Middle frontal gyrus (tissue), 1 donor: ENCODE measurements at regions not wholly inside any gene's neighbourhood (a gene's known extent, or its start where the extent isn't known, plus 50 kb on each side); places are given as distances from the start of the nearest gene placed in this dataset.
A peak's percentile ranks its signal among the peaks of the same experiment; 100 is the strongest.

Experiments used
- DNase-seq: peaks from one replicate; pipeline ENCODE4 v3.0.0-alpha.2; 2015; ENCODE audit warnings: low spot score; ENCODE audit errors: extremely low spot score

DNA sequence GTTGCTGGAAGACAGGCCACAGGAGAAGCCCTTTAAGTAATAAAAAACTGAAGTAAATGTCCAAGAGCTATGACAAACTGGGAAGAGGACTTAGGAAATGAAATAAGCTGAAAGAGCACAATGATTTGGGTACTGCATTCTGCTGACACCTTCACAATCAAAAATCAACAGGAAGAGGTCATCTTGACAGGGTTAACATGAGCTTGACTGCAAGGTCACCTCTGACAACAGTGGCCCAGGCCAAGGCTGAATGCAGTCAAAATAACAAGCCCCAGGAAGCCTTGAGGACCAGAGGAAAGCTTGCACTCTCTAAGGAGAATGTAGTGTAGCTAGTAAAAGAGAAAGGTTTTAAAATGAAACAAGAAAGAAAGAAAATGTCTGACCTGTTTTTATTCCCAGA, 179.3 kb downstream of the SEC16B start:
- no peak for DNase-seq

DNA sequence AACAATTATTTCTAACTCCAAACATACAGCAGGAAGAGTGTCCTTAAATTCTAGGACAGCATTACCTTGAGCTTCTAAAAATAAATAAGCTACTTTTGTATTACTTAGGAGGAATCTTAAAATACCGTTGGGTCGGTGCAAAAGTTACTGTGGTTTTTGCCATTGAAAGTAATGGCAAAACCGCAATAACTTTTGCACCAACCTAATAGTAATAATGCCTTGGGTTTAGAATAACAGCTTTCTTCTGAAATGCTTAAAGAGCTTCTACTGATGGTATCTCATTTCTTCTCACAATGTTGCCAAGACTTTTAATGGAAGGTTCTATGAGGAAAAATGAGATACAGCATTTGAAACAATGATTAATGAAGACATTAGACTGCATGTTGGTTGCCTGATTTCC, 179.9 kb downstream of the SEC16B start:
- no peak for DNase-seq

DNA sequence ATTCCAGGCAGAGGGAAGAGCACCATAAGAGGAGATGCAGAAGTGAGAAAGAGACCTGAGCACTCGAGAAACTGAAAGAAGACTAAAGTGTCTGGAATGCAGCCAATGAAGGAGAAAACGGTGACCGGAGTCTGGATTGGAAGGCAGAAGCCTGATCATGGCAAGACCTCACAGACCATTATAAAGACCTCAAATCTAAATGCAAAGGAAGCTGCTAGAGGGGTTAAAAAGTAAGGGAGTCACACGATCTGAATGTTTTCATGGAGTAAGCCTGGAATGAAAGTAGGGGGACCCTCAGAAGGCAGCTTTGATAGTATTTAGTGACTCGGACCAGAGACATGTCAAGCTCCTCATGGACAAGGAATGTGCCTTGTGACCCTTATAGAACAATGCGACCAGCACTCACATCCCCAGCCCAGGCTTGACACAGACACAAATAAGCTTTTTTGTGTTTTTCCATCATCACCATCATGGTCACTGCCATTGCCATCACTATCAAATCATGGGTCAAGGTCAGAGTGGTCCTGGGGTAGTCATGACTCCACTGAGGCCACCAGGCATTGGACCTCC, 183.6 kb downstream of the SEC16B start:
- no peak for DNase-seq

DNA sequence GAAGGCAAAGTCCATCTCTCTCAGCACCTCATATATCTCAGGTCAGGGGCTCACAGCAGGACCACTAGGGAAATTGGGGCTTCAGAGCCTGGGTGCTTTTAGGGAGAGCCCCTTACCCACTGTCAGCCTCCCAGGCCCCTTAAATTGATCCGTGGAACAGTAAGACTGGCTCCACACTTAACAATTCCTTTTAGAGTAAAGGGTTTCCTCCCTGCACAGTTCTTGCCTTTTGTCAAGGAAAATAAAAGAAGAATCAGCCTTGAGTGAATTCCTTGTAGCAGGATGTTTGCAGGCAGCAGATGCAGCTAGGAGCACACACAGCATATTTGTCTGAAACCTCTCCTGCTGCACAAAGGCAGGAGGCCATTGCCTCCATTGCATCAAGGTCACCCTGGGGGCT, 184.9 kb downstream of the SEC16B start:
- DNase-seq: no peak

DNA sequence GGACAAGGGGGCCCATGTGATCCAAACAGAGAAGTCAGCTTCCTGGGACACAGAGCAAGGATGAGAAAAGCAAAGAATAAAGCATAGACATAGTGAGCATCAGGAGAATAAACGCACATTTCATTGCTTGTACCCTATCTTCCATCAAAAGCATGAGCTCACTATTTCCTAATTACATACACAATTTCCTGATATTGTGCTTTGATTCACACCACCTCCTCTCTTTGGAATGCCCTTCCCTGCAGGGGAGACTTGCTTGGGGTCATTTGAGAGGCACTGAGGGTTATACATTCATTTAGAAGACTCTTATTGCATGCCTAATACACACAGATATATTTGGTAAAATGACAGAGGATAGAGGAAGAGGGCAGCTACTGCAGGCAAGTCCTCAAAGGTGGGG, 185.4 kb downstream of the SEC16B start:
- no peak for DNase-seq

DNA sequence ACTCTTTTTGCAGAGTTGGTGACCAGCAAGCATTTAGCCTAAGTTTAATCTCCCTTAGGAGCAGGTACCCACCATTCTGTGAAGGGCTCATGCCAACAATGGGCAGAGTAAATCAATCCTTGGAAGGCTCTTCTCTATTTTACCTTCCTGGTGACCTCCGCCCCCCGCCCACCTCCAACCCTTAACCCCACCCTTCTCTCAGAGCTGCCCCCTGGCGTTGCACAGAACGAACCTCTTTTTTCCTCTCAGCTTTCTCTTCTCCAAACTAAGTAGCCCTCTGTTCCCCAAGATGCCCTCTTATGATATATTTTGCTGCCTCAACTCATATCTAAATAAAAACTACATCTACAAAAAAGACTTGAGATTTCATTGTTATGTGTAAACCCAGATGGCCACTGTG, 186.8 kb downstream of the SEC16B start:
- DNase-seq: no peak

DNA sequence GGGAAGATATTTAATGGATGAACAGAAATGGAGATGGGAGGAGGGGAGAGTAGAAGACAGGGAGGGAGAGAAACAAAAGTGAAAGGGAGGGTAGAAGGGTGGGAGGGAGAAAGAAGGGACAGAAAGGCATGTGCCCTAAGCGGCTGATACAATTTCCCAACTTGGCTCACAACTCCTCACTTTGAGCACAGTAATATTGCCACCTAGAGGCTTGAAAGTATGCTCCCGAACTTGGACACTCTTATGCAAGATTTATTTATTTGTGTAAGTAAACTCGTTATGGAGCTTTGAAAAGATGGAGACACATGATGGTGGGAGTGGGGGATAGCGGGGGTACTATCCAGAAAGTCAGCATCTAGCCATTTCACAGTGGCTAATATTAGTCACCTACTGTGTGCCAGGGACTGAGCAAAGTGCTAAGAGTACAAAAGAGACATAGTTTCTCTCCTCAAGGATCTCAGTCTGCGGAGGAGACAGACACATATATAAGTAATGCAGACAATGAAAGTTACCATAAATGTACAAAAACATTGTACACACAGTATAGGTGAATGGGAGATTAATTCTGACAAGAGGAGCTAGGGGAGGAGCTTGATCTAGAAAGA, 189.7 kb downstream of the SEC16B start:
- DNase-seq: peak; percentile 65

DNA sequence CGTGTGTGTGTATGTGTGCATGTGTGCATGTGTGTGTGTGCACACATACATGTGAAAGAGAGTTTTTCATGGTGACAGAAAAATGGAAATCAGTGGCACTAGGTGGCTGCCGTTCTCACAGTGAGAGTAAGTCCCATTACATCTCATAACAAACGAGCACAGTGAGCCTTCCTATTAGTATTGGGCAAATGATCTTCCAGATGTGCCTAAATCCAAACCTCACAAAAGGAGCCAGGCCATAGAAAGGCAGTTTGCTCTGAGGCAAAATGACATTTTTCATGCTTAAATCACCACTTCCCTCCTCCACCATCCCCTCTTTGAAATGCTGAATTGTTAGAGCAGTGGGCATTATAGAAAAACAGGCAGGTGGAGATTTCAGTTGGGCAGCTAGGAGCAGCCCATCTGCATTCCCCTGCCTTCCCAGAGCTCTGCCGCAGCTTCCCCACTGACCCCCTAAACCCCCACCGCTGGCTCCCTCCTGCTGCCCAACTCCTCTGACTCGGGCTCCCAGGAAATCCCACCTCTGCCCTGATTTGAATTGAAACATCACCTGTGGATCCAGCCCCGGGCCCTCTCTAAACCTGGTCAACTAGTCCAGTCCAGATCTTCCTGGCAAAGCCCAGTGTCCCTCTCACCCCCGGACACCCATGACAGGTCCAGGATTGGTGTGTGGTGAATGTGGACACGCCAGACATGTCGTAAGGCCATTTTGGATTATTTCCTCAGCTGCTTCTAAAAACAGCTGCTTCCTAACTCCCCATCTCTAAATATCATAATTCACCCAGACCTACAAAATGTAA, 190.5 kb downstream of the SEC16B start:
- DNase-seq: no peak

DNA sequence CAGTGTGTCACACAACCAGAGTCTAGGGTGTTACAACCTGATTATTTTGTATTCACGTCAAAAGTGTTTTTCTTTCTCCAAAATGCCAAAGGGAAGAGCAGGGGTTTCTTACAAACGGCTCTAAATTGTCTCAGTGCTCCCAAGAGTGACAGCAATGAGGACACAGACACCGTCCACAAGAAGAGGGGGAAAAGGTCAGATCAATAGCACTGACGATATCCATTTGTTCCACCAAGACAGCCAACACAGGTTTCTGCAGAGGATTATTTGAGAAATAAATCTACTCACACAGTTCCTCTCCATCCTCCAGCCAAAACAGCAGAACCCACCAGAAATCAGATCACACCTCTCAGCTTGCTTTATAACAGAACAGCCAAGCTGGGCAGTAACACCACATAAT, 193.9 kb downstream of the SEC16B start:
- no peak for DNase-seq

DNA sequence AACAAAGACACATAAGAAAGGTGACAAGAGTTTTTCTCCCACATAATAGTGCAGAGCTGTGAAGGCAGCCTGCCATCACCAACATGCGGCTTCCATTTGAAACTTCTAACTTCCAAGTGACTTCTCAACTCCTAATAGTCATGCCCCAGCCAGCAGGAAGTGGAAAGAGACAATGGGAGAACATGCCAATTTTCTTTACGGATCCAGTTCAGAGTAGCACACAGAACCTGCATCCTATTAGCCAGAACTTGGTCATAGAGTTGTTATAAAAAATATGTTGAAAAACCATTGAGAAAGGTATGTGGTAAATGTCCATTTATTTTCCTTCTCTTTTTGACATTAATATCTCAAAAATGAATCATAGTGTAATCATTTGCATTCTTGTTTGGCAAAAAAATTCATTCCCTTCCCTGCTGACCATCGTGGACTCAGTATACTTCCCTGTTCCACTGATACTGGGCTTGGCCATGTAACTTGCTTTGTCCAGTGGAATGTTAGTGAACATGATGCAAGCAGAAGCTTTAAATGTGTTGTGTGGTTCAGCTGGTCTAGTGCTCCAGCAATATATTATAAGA, 197.4 kb downstream of the SEC16B start:
- no peak for DNase-seq

DNA sequence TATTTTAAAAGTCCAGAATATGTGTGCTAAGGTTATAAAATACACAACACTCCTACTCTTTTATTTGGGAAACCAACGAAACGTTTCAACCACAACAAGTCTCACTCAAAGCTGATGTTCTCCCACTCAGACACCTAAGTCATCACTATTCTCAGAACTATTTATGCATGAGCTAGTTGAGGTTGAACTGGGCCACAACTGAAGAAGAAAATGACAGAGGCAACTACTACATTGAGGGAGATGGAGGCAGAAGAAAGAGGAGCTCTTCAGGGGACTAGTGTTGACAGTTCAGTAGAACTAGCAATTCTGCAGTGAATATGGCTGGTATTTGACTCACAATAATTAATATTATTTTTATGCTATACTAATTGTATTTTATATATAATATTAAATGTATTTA, 198.2 kb downstream of the SEC16B start:
- no peak for DNase-seq

DNA sequence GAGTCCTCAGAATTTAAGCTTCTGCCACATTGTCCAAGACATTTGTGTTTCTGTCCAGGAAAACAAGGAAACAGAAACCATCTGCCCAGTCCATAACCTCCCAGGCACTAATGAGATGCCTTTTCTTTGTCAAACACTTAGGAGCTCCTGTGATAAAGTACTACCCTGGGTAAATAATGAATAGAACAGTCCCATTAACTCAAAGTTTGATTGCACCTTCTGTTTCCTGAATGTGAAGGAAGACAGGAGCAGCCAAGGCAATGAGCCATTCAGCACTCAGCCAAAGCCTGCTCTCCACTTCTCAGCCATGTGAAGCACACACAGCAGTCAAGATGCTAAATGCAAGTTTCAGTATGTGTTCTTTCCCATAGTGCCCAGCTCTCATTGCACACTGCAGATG, 199.8 kb downstream of the SEC16B start:
- no peak for DNase-seq

DNA sequence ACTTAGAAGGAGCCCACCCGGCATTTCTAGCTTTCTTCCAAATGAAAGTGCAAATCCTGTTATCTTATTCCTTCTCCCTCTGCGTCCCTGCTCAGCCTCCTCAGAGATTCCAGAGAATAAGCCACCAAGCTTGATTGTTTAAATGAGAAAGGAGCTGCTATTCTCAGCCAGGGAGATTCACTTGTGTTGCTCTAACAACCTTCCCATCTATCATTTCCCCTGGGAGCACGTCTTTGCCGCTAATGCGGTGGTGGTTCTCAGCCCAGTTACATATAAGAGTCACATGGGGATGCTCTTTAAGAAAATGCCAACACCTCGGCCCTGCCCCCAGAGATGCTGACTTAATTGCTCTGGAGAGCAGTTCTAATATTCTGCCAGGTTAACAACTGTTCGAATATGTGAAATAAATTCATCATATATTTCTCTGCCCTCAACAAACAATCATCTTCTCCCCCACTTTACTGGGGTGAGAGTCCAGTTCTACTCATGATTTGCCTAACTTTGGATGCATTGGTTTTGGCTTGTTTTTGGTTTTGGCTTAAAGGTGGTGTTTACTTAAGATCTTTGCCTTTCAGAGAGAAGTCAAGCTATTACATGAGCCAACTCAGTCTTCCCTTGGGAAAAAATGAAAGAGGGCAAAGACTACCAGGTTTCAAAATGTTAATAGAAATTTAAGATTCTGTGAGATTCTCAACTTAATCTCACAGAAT, 213.9 kb downstream of the SEC16B start:
- no peak for DNase-seq

DNA sequence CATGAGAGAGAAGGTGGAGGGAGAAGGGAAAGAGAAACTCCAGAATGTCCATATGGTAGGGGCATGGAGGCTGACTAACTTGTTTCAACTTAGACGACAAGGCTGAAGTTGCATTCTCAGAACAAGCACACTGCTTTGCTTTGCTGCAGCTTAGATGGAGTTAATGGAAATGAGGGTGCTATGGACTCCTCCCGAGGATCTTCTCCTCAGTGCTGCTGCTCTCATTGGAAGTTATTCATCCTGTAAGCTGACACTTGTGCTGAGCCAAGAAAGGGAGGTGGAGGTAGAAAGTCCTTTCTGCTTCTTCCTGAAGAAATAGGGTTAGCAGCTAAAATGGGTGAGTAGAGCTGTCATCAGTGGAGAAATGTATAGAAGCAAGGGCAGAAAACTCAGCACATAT, 215.3 kb downstream of the SEC16B start:
- no peak for DNase-seq

DNA sequence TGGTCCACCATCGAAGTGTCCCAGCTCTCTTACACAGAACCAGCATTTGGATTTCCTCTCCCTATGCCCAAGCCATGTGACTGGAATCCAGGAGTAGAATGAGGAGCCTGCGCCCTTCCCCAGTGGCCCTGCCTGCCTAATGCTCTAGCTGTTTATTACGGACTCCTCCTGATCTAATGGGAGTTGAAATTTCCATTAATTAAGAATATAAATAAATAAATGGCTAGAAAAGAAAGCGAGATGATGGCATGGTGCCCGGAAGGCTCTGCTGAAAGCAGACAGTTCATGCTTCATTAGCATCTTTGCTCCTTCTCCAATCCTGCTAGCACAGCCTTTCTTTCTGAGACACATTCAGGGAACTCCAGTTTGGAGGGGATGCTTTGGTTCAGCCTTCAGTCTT, 216.2 kb downstream of the SEC16B start:
- DNase-seq: no peak

DNA sequence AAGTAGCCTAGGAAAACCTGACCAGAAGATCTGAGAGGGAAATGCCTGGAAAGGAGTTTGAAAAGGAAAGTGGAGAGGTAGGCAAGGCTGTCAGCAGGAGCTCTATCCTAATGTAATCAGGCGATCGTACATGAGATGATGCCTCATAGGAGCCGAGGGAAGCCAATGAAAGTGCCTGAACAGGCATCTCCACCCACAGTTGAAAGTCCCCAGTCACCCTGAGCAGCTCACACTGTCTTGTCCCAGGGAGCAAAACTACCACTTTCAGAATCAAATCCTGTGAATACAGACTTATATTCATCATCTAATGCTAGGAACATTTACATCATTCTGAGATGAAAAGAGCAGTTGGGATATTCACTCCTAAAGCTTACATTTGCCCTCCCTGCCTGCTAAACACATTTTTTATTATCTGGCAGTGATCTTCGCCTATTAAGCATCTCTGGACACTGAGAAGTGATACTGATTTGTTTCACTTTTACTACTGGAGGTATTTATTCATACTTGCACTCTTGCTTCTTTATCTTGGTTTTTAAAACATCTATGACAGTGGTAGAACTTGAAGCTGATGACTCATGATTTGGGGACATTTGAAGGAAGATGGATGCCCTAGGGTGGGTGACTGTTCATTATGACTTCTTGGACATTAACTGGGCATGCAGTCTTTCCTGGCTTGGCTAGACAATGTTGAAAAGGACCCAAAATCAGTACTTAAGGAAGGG, 221.6 kb downstream of the SEC16B start:
- no peak for DNase-seq

DNA sequence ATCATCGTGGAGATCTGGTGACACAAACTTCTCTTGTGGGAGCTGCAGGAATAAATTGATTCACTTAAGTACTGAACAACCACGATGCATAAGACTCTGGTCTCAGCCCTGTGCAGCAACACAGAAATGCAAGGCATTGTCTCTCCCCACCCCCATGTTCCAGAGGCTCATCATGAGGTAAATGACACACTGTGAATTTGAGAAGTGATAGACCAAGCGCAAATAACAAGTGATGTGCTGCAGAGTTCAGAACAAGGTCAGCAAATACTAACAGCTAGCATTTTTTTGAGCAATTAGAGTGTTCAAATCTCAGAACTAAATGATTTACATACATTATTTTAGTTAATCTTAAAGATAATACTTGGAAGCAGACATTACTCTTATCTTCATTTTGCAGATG, 223.7 kb downstream of the SEC16B start:
- DNase-seq: no peak

DNA sequence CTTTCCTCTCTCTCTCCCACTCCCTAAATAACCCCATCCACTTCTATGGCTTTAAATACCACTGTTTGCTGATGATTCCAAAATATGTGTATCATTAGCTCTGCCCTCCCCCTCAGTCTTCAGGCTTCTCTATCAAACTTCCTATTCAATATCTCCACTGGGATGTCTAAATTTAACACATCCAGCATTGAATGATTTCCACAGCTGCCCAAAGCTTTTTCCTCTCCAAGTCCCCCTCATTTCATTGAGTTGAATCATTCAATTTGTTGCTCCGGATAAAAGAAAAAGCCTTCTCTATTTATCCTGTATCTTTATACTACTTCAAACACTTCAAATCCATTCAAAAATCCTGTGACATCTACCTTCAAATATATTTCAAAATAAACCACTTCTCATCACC, 225.0 kb downstream of the SEC16B start:
- DNase-seq: no peak

DNA sequence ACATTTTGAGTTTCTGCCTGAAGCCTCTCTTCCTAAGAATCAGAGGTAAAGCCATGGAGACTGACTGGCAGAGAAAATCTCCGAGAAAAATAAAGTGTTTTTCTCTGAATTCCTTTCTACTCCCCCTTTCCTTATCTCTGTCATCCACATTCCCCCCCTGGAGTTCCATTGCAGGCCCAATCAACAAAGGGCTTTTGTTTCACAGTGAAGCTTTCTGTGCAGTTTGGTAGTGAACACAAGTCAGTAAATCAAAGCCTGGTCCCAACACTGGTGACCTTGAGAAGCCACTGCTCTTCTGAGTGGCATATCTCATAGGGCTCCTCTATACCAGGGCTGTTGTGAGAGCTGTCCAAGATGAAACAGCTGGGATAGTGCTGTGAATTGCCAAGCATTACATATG, 228.4 kb downstream of the SEC16B start:
- no peak for DNase-seq

DNA sequence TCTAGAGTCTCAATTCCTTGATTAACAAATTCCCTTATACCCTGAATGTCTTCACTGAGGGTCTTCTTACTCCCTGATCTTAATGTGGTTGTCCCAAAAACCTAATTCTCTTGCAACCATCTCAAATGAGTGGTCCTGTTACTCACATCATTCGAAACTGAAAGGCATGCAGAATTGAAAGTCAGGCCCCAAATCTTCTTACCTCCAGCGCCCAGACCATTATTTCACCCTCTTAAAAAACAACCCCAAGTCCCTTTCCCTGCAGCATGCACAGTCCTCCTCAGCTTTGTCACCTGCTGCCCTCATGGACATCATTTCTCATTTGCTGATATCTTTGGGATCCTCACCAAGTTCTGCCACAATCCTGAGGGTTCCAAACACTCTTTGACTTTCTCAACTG, 230.1 kb downstream of the SEC16B start:
- no peak for DNase-seq

DNA sequence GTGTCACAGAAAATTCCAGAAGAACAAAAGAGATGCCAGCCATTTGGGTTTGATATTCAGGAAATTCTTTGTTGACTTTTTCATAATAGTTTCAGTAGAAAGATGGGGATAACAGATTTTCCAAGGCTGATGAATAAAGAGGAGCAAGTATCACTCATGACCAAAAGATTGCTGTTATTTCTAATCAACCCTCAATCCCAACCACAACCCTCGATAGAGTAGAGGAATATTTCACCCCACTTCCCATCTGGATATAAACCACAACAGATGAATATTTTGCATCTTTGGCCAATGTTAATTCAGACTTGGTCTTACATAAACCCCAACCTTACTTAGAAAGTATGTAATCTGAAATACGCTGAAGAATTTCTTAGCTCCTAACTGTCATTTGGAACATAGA, 232.4 kb downstream of the SEC16B start:
- DNase-seq: no peak
